ENCODE measurements at regions not wholly inside any gene's neighbourhood (a gene's known extent, or its start where the extent isn't known, plus 50 kb on each side); places are given as distances from the start of the nearest gene placed in this dataset.

DNA sequence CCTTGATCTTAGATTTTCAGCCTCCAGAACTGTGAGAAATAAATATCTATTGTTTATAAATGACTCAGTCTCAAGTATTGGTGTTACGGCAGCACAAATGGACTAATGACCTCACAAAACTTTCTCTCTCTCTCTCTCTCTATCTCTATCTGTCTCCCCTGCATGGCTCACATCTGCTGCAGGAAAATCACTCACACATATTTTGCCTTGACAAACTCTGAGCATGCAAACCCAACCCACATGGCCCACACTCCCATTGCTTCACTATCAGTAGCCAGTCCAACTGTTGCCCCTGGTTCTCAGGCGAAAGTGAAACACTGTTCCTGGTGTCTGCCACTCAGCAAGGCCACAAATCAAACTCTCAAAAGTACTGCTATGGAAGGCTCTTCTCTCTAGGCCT lies 66.4 kb upstream of the PIK3R1 start:
- TF ChIP-seq, protein P1, sequence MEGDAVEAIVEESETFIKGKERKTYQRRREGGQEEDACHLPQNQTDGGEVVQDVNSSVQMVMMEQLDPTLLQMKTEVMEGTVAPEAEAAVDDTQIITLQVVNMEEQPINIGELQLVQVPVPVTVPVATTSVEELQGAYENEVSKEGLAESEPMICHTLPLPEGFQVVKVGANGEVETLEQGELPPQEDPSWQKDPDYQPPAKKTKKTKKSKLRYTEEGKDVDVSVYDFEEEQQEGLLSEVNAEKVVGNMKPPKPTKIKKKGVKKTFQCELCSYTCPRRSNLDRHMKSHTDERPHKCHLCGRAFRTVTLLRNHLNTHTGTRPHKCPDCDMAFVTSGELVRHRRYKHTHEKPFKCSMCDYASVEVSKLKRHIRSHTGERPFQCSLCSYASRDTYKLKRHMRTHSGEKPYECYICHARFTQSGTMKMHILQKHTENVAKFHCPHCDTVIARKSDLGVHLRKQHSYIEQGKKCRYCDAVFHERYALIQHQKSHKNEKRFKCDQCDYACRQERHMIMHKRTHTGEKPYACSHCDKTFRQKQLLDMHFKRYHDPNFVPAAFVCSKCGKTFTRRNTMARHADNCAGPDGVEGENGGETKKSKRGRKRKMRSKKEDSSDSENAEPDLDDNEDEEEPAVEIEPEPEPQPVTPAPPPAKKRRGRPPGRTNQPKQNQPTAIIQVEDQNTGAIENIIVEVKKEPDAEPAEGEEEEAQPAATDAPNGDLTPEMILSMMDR (IDR thresholded peaks at IDR 0.05): no peak
- TF ChIP-seq EZH2 (IDR thresholded peaks at IDR 0.05) (no peak), EZH2phosphoT487 (IDR thresholded peaks at IDR 0.05) (no peak)

All from neural progenitor cell (in vitro differentiated cells).